Trophoblast cell (in vitro differentiated cells and primary cell): ENCODE measurements at regions not wholly inside any gene's neighbourhood (a gene's known extent, or its start where the extent isn't known, plus 50 kb on each side); places are given as distances from the start of the nearest gene placed in this dataset.

Source experiments
- DNase-seq, 2 donors: peaks; one replicate each; pipeline ENCODE4 v3.0.0-alpha.2; 2016
- H2AFZ ChIP-seq: 2 replicates; pipeline ENCODE4 v1.6.1; 2013; ENCODE audit warnings: low read length, moderate library complexity, mild to moderate bottlenecking; ENCODE audit not compliant: insufficient read depth, poor library complexity
- H2AK5ac ChIP-seq: 2 replicates; pipeline ENCODE4 v1.6.1; 2013; ENCODE audit warnings: mild to moderate bottlenecking, low read length
- H2BK120ac ChIP-seq: 2 replicates; pipeline ENCODE4 v1.6.1; 2013; ENCODE audit warnings: low read length, mild to moderate bottlenecking, moderate library complexity; ENCODE audit not compliant: insufficient read depth, poor library complexity
- H2BK12ac ChIP-seq: 2 replicates; pipeline ENCODE4 v1.6.1; 2013; ENCODE audit warnings: mild to moderate bottlenecking, low read length, moderate library complexity
- H2BK5ac ChIP-seq: 2 replicates; pipeline ENCODE4 v1.6.1; 2013; ENCODE audit warnings: low read length, low read depth, moderate library complexity, mild to moderate bottlenecking; ENCODE audit not compliant: poor library complexity
- H3K14ac ChIP-seq: 2 replicates; pipeline ENCODE4 v1.6.1; 2013; ENCODE audit warnings: mild to moderate bottlenecking, low read length
- H3K18ac ChIP-seq: 2 replicates; pipeline ENCODE4 v1.6.1; 2013; ENCODE audit warnings: mild to moderate bottlenecking, low read length
- H3K23ac ChIP-seq: 2 replicates; pipeline ENCODE4 v1.6.1; 2013; ENCODE audit warnings: low read length
- H3K27ac ChIP-seq: 2 replicates; pipeline ENCODE4 v1.5.1; 2013; ENCODE audit warnings: low read depth, mild to moderate bottlenecking, inconsistent platforms, low read length, moderate library complexity
- H3K27me3 ChIP-seq: 2 replicates; pipeline ENCODE4 v1.6.1; 2013; ENCODE audit warnings: inconsistent platforms, mild to moderate bottlenecking, low read length, moderate library complexity; ENCODE audit not compliant: insufficient read depth
- H3K36me3 ChIP-seq, 2 experiments: 1 replicate in 1 of 2; 2 replicates in 1 of 2; pipeline ENCODE4 v1.6.1; 2013; ENCODE audit warnings: low read length in 2 of 2, mild to moderate bottlenecking in 2 of 2, moderate library complexity in 1 of 2; ENCODE audit not compliant: insufficient read depth in 2 of 2, control insufficient read depth in 1 of 2
- H3K4ac ChIP-seq: 2 replicates; pipeline ENCODE4 v1.6.1; 2013; ENCODE audit warnings: low read depth, mild to moderate bottlenecking, low read length, moderate library complexity
- H3K4me1 ChIP-seq, 2 experiments: 1 replicate in 1 of 2; 2 replicates in 1 of 2; pipeline ENCODE4 v1.6.1; 2013; ENCODE audit warnings: low read length in 2 of 2, mild to moderate bottlenecking in 2 of 2, moderate library complexity in 1 of 2; ENCODE audit not compliant: insufficient read depth in 2 of 2, control insufficient read depth in 1 of 2
- H3K4me2 ChIP-seq: 2 replicates; pipeline ENCODE4 v1.6.1; 2013; ENCODE audit warnings: inconsistent platforms, mild to moderate bottlenecking, low read length, moderate library complexity
- H3K4me3 ChIP-seq: 2 replicates; pipeline ENCODE4 v1.5.1; 2013; ENCODE audit warnings: mild to moderate bottlenecking, low read depth, low read length, inconsistent platforms
- H3K79me1 ChIP-seq: one replicate; pipeline ENCODE4 v1.6.1; 2013; ENCODE audit warnings: low read length
- H3K79me2 ChIP-seq: 2 replicates; pipeline ENCODE4 v1.6.1; 2013; ENCODE audit warnings: low read length, mild to moderate bottlenecking; ENCODE audit not compliant: control insufficient read depth, insufficient read depth, poor library complexity
- H3K9ac ChIP-seq: 2 replicates; pipeline ENCODE4 v1.6.1; 2013; ENCODE audit warnings: mild to moderate bottlenecking, low read length
- H3K9me3 ChIP-seq: 2 replicates; pipeline ENCODE4 v1.6.1; 2013; ENCODE audit warnings: low read depth, mild to moderate bottlenecking, control low read depth, inconsistent platforms, low read length; ENCODE audit not compliant: insufficient read depth
- H4K12ac ChIP-seq: 2 replicates; pipeline ENCODE4 v1.6.1; 2013; ENCODE audit warnings: low read depth, mild to moderate bottlenecking, low read length, moderate library complexity
- H4K8ac ChIP-seq: 2 replicates; pipeline ENCODE4 v1.6.1; 2013; ENCODE audit warnings: low read depth, mild to moderate bottlenecking, low read length, moderate library complexity
- H4K91ac ChIP-seq: one replicate; pipeline ENCODE4 v1.6.1; 2013; ENCODE audit warnings: low read depth, mild to moderate bottlenecking, low read length, moderate library complexity
- WGBS: extraction: QIAGEN DNeasy Blood & Tissue Kit; methylation state at CpG from one replicate; pipeline ENCODE4 v1.1.7; 2013; ENCODE audit warnings: missing lambda C conversion rate; ENCODE audit not compliant: insufficient read length, insufficient coverage; ENCODE audit errors: extremely low coverage; 5-methylcytosine and 5-hydroxymethylcytosine counted together

DNA sequence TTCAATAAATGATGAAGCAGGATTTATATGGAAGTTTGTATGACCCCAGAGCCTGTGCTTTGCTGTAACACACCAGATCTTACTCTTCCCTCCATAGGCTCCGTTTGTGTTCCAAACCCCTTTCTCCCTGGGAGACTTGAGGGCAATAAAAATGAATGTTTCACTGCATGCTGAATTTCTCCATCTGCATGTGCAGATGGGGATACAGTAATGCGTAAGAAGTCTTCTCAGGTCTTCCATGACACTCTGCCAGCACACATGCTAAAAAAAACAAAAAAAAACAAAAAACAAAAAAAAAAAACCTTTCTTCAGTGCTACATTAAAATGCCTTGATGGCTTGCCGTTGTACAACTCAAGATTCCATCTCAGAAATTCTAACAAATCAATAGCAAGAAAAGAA is 170.2 kb upstream of the ANKFN1 start:
- H3K79me2 ChIP-seq: no peaks in the 10 kb centered on the region

DNA sequence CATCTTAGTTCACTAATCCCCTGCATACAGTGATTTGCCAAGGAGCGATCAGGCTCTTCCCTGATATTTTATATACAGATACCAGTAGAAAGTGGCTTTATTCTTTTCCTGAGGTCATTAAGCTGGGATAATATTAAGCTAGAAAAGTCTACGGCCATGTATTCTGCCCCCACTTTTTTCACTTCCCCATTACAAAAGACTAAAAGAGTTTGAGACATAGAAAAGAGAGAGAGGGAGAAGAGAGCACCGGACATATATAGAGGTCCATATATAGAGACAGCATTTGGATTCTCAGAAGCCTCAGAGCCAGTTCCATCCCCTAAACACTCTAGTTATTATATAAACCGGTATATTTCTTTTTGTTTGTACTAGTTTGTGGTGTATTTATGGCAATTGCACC is 166.5 kb upstream of the ANKFN1 start:
- DNase-seq: no peak
- Histone ChIP-seq H3K18ac (no peak overlapping the region), H2BK120ac (no peak overlapping the region), H2BK5ac (no peak overlapping the region), H3K14ac (no peak overlapping the region), H2AK5ac (no peak overlapping the region), H3K4me1 (no peaks in the 10 kb centered on the region), H4K91ac (no peak overlapping the region), H3K79me2 (no peaks in the 10 kb centered on the region), H3K4me2 (no peak overlapping the region), H3K27ac (no peak overlapping the region), H3K27me3 (no peaks in the 10 kb centered on the region), H3K79me1 (no peaks in the 10 kb centered on the region), H3K36me3 (no peaks in the 10 kb centered on the region), H4K8ac (no peak overlapping the region), H2BK12ac (no peak overlapping the region), H3K9me3 (no peaks in the 10 kb centered on the region), H4K12ac (no peak overlapping the region), H3K4me3 (no peak overlapping the region), H3K23ac (no peak overlapping the region), H3K9ac (no peak overlapping the region), H2AFZ (no peak overlapping the region), H3K4ac (no peak overlapping the region)
- no CpG with 5 or more reads among the region's 4 CpGs for WGBS

More for the DNA sequence above, 170.2 kb upstream of the ANKFN1 start:
- Histone ChIP-seq H2AFZ (no peak overlapping the region), H2BK12ac (no peak overlapping the region), H3K9ac (no peak overlapping the region), H3K4me3 (no peak overlapping the region), H2BK120ac (no peak overlapping the region), H3K18ac (no peak overlapping the region), H3K23ac (no peak overlapping the region), H3K9me3 (no peaks in the 10 kb centered on the region), H3K4ac (no peak overlapping the region), H4K8ac (no peak overlapping the region), H3K27me3 (no peaks in the 10 kb centered on the region), H3K79me1 (no peaks in the 10 kb centered on the region), H3K4me2 (no peak overlapping the region), H4K91ac (no peak overlapping the region), H2BK5ac (no peak overlapping the region), H3K27ac (no peak overlapping the region), H2AK5ac (no peak overlapping the region), H4K12ac (no peak overlapping the region), H3K36me3 (no peaks in the 10 kb centered on the region), H3K4me1 (no peaks in the 10 kb centered on the region), H3K14ac (no peak overlapping the region)
- no CpG with 5 or more reads among the region's 3 CpGs for WGBS
- no peak for DNase-seq

DNA sequence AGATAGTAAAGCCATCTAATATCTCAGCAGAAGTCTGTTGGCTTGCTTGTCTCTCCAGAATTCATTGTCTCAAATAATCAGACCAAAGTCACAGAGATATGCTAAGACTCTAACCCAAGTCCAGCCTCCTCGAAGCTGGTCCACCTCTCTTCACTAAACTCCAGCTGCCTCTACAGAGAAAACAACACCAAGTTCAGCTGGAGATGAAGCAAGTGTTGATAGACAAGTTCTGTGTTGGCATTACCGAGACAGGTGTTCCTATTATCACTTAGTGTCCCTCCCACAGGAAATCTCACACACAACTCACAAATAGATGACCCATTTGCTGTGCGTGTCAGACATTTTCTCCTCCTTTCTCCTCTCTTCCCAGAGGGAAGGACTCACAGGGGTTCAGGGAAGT is 164.4 kb upstream of the ANKFN1 start:
- Histone ChIP-seq H4K91ac (no peak overlapping the region), H3K27me3 (no peaks in the 10 kb centered on the region), H3K4me2 (no peak overlapping the region), H3K4ac (no peak overlapping the region), H3K9me3 (peaks cover 2% of the 10 kb centered on the region), H2BK120ac (no peak overlapping the region), H4K12ac (no peak overlapping the region), H3K27ac (no peak overlapping the region), H3K79me1 (no peaks in the 10 kb centered on the region), H4K8ac (no peak overlapping the region), H3K14ac (no peak overlapping the region), H2AFZ (no peak overlapping the region), H3K18ac (no peak overlapping the region), H3K4me3 (no peak overlapping the region), H3K23ac (no peak overlapping the region), H3K4me1 (no peaks in the 10 kb centered on the region), H2BK5ac (no peak overlapping the region), H2BK12ac (no peak overlapping the region), H2AK5ac (no peak overlapping the region), H3K9ac (no peak overlapping the region), H3K79me2 (no peaks in the 10 kb centered on the region), H3K36me3 (peaks cover 0 to 3% of the 10 kb centered on the region in 2 experiments)
- DNase-seq: no peak
- no CpG with 5 or more reads among the region's 3 CpGs for WGBS

DNA sequence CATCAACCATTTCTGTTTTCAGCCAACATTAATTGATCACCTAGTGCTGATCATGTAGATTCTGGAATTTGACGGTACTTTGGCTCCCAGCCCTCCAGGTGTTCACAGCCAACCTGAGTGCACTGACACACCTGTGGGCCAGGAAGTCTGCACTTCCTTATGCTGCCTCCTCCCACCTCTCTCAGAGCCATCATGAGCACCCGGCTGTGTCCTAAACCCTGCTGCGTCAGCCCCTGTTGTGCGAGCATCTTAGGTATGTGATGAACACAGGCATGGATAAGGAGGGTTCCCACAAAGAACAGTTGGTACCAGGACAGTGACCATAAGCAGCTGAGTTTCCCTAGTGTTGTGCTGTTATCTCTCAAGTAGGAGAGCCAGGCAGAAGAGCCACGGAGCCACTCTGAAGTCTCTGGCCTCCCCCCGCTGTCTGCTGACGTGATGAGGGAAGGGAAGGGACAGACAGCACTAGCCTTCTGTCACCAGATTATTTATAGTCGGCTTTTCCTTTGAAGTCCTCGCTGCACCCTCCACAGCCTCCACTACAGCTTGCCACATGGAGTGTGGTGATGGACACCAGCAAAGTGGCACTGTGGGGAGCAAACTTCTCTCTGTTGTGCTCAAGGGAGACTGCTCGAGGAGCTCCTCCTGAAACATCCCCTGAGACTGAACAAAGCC is 162.8 kb upstream of the ANKFN1 start:
- H2AFZ ChIP-seq: no peak overlapping the region

More for the DNA sequence above, 162.8 kb upstream of the ANKFN1 start:
- Histone ChIP-seq H2BK120ac (no peak overlapping the region), H2AK5ac (no peak overlapping the region), H3K79me1 (no peaks in the 10 kb centered on the region), H3K4me2 (no peak overlapping the region), H3K4me1 (no peaks in the 10 kb centered on the region), H2BK12ac (no peak overlapping the region), H3K18ac (no peak overlapping the region), H4K12ac (no peak overlapping the region), H3K27ac (no peak overlapping the region), H3K14ac (no peak overlapping the region), H3K36me3 (peaks cover 0 to 3% of the 10 kb centered on the region in 2 experiments), H3K4ac (no peak overlapping the region), H3K9me3 (peaks cover 2% of the 10 kb centered on the region), H3K9ac (no peak overlapping the region), H3K23ac (no peak overlapping the region), H3K4me3 (no peak overlapping the region), H2BK5ac (no peak overlapping the region), H3K27me3 (no peaks in the 10 kb centered on the region), H4K91ac (no peak overlapping the region), H4K8ac (no peak overlapping the region), H3K79me2 (no peaks in the 10 kb centered on the region)
- no peak for DNase-seq
- WGBS: no CpG with 5 or more reads among the region's 10 CpGs
